HG02642 (cell line): ENCODE measurements at regions not wholly inside any gene's neighbourhood (a gene's known extent, or its start where the extent isn't known, plus 50 kb on each side); places are given as distances from the start of the nearest gene placed in this dataset.
"Not testable (repeated sequence)": the region's sequence is repeated elsewhere in the genome, so short reads cannot be mapped to it uniquely, and the experiment has no call there.

ENCODE experiments used
- ATAC-seq: cut with Tn5 transposase; IDR thresholded peaks from one replicate; pipeline ENCODE4 v1.9.1; 2021; ENCODE audit warnings: mild to moderate bottlenecking; ENCODE audit not compliant: unreplicated experiment, poor library complexity

- ATAC-seq: peak; percentile 59
Observed at GRCh38 chr12:116687888-116688287, 50.0 kb downstream of the SPRING1 start.

GRCh38 chr12:116684891-116685290 lies 53.0 kb downstream of the SPRING1 start:
- ATAC-seq: no peak

- ATAC-seq: no peak
Observed at GRCh38 chr12:116677202-116677661, 60.6 kb downstream of the SPRING1 start.

- no peak for ATAC-seq
Observed at GRCh38 chr12:116675339-116676107, 62.3 kb downstream of the SPRING1 start.

GRCh38 chr12:116674643-116675183 lies 63.2 kb downstream of the SPRING1 start:
- no peak for ATAC-seq

- no peak for ATAC-seq
Observed at GRCh38 chr12:116673681-116674111, 64.2 kb downstream of the SPRING1 start.

- no peak for ATAC-seq
Observed at GRCh38 chr12:116672842-116673516, 64.9 kb downstream of the SPRING1 start.

- ATAC-seq: no peak
Observed at GRCh38 chr12:116672010-116672409, 65.9 kb downstream of the SPRING1 start.

GRCh38 chr12:116670859-116671258 lies 67.0 kb downstream of the SPRING1 start:
- ATAC-seq: no peak

- ATAC-seq: no peak
Observed at GRCh38 chr12:116667752-116668151, 70.1 kb downstream of the SPRING1 start.

GRCh38 chr12:116666829-116667228 lies 71.0 kb downstream of the SPRING1 start:
- not testable (repeated sequence) for ATAC-seq

- ATAC-seq: no peak
Observed at GRCh38 chr12:116666305-116666673, 71.6 kb downstream of the SPRING1 start.

- ATAC-seq: no peak
Observed at GRCh38 chr12:116665666-116666304, 72.1 kb downstream of the SPRING1 start.

- no peak for ATAC-seq
Observed at GRCh38 chr12:116664085-116664484, 73.8 kb downstream of the SPRING1 start.

- ATAC-seq: no peak
Observed at GRCh38 chr12:116662612-116663144, 75.2 kb downstream of the SPRING1 start.

- ATAC-seq: no peak
Observed at GRCh38 chr12:116661341-116661740, 76.5 kb downstream of the SPRING1 start.

GRCh38 chr12:116660740-116661139 lies 77.1 kb downstream of the SPRING1 start:
- not testable (repeated sequence) for ATAC-seq

- ATAC-seq: no peak
Observed at GRCh38 chr12:116659771-116660481, 77.9 kb downstream of the SPRING1 start.

- no peak for ATAC-seq
Observed at GRCh38 chr12:116657921-116658495, 79.9 kb downstream of the SPRING1 start.

GRCh38 chr12:116656306-116656705 lies 81.6 kb downstream of the SPRING1 start:
- no peak for ATAC-seq
